GM23338 (cell line): ENCODE measurements at regions not wholly inside any gene's neighbourhood (a gene's known extent, or its start where the extent isn't known, plus 50 kb on each side); places are given as distances from the start of the nearest gene placed in this dataset.

Source experiments
- ATAC-seq: fragments of 200-7000 bp; cut with Tn5 transposase; 3 replicates; pipeline ENCODE4 v1.9.1; 2020
- DNase-seq: peaks from one replicate; pipeline ENCODE4 v3.0.0-alpha.2; 2015; ENCODE audit warnings: low spot score
- H2AFZ ChIP-seq: fragments of 200-600 bp; sonication (generic); 2 replicates; pipeline ENCODE4 v1.8.0; 2016; ENCODE audit warnings: antibody characterized with exemption, mild to moderate bottlenecking, moderate library complexity
- H3F3A ChIP-seq: fragments of 200-600 bp; sonication (generic); replicated peaks from 2 replicates; pipeline ENCODE4 v1.8.0; 2017; ENCODE audit warnings: antibody characterized with exemption, mixed run types, low read depth
- H3K27ac ChIP-seq: fragments of 200-600 bp; sonication (generic); 2 replicates; pipeline ENCODE4 v1.6.1; 2016; ENCODE audit warnings: low read depth
- H3K27me3 ChIP-seq: fragments of 200-600 bp; sonication (generic); 2 replicates; pipeline ENCODE4 v1.8.0; 2016; ENCODE audit warnings: mild to moderate bottlenecking, mixed run types, moderate library complexity; ENCODE audit not compliant: insufficient read depth
- H3K36me3 ChIP-seq: fragments of 200-600 bp; sonication (generic); 2 replicates; pipeline ENCODE4 v1.8.0; 2016; ENCODE audit warnings: mild to moderate bottlenecking; ENCODE audit not compliant: insufficient read depth
- H3K4me1 ChIP-seq: fragments of 200-600 bp; sonication (generic); 2 replicates; pipeline ENCODE4 v1.8.0; 2016; ENCODE audit warnings: mild to moderate bottlenecking, moderate library complexity; ENCODE audit not compliant: insufficient read depth
- H3K4me2 ChIP-seq: fragments of 200-600 bp; sonication (generic); 2 replicates; pipeline ENCODE4 v1.7.1; 2017; ENCODE audit warnings: mixed run types
- H3K4me3 ChIP-seq: fragments of 200-600 bp; sonication (generic); 2 replicates; pipeline ENCODE4 v1.6.1; 2016; ENCODE audit warnings: mixed run types
- H3K79me2 ChIP-seq: fragments of 200-600 bp; sonication (generic); replicated peaks from 2 replicates; pipeline ENCODE4 v1.8.0; 2017; ENCODE audit warnings: mild to moderate bottlenecking; ENCODE audit not compliant: insufficient read depth
- H3K9me2 ChIP-seq: fragments of 200-600 bp; sonication (generic); 2 replicates; pipeline ENCODE4 v1.8.0; 2017; ENCODE audit not compliant: insufficient read depth
- H4K20me1 ChIP-seq: fragments of 200-600 bp; sonication (generic); replicated peaks from 2 replicates; pipeline ENCODE4 v1.8.0; 2017; ENCODE audit warnings: mild to moderate bottlenecking; ENCODE audit not compliant: insufficient read depth
- H3K27ac Mint-ChIP-seq: 2 replicates; pipeline ENCODE4 v1.8.0; 2020; ENCODE audit warnings: inconsistent platforms, mild to moderate bottlenecking, moderate library complexity, mixed read lengths
- H3K27me3 Mint-ChIP-seq: 3 replicates; pipeline ENCODE4 v1.8.0; 2022; ENCODE audit warnings: low read depth, mild to moderate bottlenecking, moderate library complexity, mixed read lengths, inconsistent platforms; ENCODE audit not compliant: insufficient read depth, poor library complexity
- H3K36me3 Mint-ChIP-seq: 3 replicates; pipeline ENCODE4 v1.8.0; 2021; ENCODE audit warnings: low read depth, mild to moderate bottlenecking, inconsistent platforms, moderate library complexity, mixed read lengths
- H3K4me1 Mint-ChIP-seq: 3 replicates; pipeline ENCODE4 v1.8.0; 2020; ENCODE audit warnings: mild to moderate bottlenecking, inconsistent platforms, mixed read lengths
- H3K4me3 Mint-ChIP-seq: 3 replicates; pipeline ENCODE4 v1.8.0; 2021; ENCODE audit warnings: moderate library complexity, mild to moderate bottlenecking, inconsistent platforms, mixed read lengths
- H3K9me3 Mint-ChIP-seq: 3 replicates; pipeline ENCODE4 v1.8.0; 2020; ENCODE audit warnings: moderate library complexity, mild to moderate bottlenecking, inconsistent platforms, mixed read lengths
- EZH2 ChIP-seq: fragments of 200-600 bp; sonication (generic); IDR thresholded peaks from one replicate; pipeline ENCODE4 v1.8.0; 2017; ENCODE audit warnings: antibody characterized with exemption, mild to moderate bottlenecking, low read depth; ENCODE audit not compliant: unreplicated experiment
- ZNF114 ChIP-seq: fragments of 250-450 bp; sonication (Bioruptor Pico); IDR thresholded peaks from 2 replicates; pipeline ENCODE4 v1.5.0; 2020; ENCODE audit warnings: mild to moderate bottlenecking, moderate library complexity
- ZNF331 ChIP-seq: fragments of 250-450 bp; sonication (Bioruptor Pico); IDR thresholded peaks from 2 replicates; pipeline ENCODE4 v1.5.0; 2020; ENCODE audit warnings: low read depth, mild to moderate bottlenecking, moderate library complexity
- TF ChIP-seq, protein P1 (sequence below), 2 experiments: fragments of 200-600 bp in 1 of 2; sonication (generic) in 1 of 2; conservative IDR thresholded peaks; 2 replicates each; pipeline versions ENCODE4 v1.5.1 to v1.6.1; 2016 to 2017; ENCODE audit warnings: antibody characterized with exemption in 2 of 2, low read depth in 2 of 2, mild to moderate bottlenecking in 2 of 2, moderate library complexity in 1 of 2
- TF ChIP-seq, protein P2 (sequence below): fragments of 250-450 bp; sonication (Bioruptor Pico); IDR thresholded peaks from 2 replicates; pipeline ENCODE4 v1.5.0; 2020; ENCODE audit warnings: mild to moderate bottlenecking, moderate library complexity

DNA sequence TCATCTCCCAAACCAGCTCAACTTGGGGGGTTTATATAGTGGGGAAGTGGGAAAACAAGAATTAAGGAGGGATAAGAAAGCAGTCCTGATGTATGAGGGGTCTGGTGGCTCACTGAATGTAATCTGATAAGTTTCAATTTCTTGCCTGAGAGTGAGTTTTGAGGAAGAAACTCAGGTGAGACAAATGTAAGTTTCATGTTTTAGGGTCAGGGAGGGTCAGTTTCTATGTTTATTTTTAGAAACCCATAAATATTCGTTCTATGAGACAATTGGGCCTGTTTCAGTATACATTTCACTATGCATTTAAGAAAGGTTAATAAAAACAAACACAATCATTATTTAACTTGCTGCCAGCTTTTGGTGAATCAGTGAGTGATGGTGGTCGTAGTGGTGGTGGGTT is 128.0 kb upstream of the MBL2 start (continued):
- TF ChIP-seq, protein P1, sequence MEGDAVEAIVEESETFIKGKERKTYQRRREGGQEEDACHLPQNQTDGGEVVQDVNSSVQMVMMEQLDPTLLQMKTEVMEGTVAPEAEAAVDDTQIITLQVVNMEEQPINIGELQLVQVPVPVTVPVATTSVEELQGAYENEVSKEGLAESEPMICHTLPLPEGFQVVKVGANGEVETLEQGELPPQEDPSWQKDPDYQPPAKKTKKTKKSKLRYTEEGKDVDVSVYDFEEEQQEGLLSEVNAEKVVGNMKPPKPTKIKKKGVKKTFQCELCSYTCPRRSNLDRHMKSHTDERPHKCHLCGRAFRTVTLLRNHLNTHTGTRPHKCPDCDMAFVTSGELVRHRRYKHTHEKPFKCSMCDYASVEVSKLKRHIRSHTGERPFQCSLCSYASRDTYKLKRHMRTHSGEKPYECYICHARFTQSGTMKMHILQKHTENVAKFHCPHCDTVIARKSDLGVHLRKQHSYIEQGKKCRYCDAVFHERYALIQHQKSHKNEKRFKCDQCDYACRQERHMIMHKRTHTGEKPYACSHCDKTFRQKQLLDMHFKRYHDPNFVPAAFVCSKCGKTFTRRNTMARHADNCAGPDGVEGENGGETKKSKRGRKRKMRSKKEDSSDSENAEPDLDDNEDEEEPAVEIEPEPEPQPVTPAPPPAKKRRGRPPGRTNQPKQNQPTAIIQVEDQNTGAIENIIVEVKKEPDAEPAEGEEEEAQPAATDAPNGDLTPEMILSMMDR (conservative IDR thresholded peaks at IDR 0.05; ENCODE audit: low read depth in 2 of 2): no peak
- TF ChIP-seq EZH2: no peak
- no peak for TF ChIP-seq ZNF331

DNA sequence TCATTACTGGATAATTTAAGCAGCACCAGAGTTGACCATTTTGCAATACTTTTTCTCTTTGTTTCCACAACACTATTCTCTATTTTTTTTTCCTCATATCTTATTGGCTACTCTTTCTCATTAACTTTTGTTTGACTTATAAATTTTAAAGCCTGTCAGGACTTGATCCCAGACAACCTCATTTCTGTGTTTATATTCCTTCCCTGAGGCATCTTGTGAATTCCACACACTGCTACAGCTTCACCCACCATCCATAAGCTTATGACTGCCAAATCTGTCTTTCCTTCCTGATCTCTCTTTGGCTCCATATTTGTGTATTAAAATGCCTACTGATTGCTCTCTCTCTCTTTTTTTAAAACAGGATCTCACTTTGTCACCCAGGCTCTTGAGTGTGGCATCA is 124.6 kb upstream of the MBL2 start:
- H3K4me3 Mint-ChIP-seq: no peak overlapping the region
- H3K27me3 ChIP-seq: no peaks in the 10 kb centered on the region
- H3K9me3 Mint-ChIP-seq: peaks cover 2% of the 10 kb centered on the region; the same call in 1 of the 3 replicates
- H2AFZ ChIP-seq: no peak overlapping the region
- H3K36me3 ChIP-seq: no peaks in the 10 kb centered on the region
- ATAC-seq: no peak
- H3K9me2 ChIP-seq: no peaks in the 10 kb centered on the region
- no peaks in the 10 kb centered on the region for H3K79me2 ChIP-seq
- DNase-seq: no peak
- TF ChIP-seq, protein P2, sequence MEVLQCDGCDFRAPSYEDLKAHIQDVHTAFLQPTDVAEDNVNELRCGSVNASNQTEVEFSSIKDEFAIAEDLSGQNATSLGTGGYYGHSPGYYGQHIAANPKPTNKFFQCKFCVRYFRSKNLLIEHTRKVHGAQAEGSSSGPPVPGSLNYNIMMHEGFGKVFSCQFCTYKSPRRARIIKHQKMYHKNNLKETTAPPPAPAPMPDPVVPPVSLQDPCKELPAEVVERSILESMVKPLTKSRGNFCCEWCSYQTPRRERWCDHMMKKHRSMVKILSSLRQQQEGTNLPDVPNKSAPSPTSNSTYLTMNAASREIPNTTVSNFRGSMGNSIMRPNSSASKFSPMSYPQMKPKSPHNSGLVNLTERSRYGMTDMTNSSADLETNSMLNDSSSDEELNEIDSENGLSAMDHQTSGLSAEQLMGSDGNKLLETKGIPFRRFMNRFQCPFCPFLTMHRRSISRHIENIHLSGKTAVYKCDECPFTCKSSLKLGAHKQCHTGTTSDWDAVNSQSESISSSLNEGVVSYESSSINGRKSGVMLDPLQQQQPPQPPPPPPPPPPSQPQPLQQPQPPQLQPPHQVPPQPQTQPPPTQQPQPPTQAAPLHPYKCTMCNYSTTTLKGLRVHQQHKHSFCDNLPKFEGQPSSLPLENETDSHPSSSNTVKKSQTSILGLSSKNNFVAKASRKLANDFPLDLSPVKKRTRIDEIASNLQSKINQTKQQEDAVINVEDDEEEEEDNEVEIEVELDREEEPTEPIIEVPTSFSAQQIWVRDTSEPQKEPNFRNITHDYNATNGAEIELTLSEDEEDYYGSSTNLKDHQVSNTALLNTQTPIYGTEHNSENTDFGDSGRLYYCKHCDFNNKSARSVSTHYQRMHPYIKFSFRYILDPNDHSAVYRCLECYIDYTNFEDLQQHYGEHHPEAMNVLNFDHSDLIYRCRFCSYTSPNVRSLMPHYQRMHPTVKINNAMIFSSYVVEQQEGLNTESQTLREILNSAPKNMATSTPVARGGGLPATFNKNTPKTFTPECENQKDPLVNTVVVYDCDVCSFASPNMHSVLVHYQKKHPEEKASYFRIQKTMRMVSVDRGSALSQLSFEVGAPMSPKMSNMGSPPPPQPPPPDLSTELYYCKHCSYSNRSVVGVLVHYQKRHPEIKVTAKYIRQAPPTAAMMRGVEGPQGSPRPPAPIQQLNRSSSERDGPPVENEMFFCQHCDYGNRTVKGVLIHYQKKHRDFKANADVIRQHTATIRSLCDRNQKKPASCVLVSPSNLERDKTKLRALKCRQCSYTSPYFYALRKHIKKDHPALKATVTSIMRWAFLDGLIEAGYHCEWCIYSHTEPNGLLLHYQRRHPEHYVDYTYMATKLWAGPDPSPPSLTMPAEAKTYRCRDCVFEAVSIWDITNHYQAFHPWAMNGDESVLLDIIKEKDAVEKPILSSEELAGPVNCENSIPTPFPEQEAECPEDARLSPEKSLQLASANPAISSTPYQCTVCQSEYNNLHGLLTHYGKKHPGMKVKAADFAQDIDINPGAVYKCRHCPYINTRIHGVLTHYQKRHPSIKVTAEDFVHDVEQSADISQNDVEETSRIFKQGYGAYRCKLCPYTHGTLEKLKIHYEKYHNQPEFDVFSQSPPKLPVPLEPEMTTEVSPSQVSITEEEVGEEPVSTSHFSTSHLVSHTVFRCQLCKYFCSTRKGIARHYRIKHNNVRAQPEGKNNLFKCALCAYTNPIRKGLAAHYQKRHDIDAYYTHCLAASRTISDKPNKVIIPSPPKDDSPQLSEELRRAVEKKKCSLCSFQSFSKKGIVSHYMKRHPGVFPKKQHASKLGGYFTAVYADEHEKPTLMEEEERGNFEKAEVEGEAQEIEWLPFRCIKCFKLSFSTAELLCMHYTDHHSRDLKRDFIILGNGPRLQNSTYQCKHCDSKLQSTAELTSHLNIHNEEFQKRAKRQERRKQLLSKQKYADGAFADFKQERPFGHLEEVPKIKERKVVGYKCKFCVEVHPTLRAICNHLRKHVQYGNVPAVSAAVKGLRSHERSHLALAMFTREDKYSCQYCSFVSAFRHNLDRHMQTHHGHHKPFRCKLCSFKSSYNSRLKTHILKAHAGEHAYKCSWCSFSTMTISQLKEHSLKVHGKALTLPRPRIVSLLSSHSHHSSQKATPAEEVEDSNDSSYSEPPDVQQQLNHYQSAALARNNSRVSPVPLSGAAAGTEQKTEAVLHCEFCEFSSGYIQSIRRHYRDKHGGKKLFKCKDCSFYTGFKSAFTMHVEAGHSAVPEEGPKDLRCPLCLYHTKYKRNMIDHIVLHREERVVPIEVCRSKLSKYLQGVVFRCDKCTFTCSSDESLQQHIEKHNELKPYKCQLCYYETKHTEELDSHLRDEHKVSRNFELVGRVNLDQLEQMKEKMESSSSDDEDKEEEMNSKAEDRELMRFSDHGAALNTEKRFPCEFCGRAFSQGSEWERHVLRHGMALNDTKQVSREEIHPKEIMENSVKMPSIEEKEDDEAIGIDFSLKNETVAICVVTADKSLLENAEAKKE: no peak
- TF ChIP-seq ZNF114 (CRISPR knock-in tag): no peak
- no peaks in the 10 kb centered on the region for H3F3A ChIP-seq
- H3K27me3 Mint-ChIP-seq: peaks cover 6% of the 10 kb centered on the region
- no peak overlapping the region for H3K4me3 ChIP-seq
- peaks cover 15% of the 10 kb centered on the region for H3K36me3 Mint-ChIP-seq
- peaks cover 18% of the 10 kb centered on the region for H3K4me1 Mint-ChIP-seq
- no peak overlapping the region for H3K27ac Mint-ChIP-seq
- H4K20me1 ChIP-seq: no peaks in the 10 kb centered on the region
- H3K4me2 ChIP-seq: no peak overlapping the region
- no peak overlapping the region for H3K27ac ChIP-seq
- H3K4me1 ChIP-seq: 0 out of 2 replicates have a peak, but pooled peaks cover under 1% of the 10 kb centered on the region
